IPS-15b (cell line): ENCODE measurements at regions not wholly inside any gene's neighbourhood (a gene's known extent, or its start where the extent isn't known, plus 50 kb on each side); places are given as distances from the start of the nearest gene placed in this dataset.

Experiments used
- H3K27me3 ChIP-seq: one replicate; pipeline ENCODE4 v1.6.1; 2013; ENCODE audit warnings: low read length; ENCODE audit not compliant: control insufficient read depth, insufficient read depth
- H3K36me3 ChIP-seq: one replicate; pipeline ENCODE4 v1.6.1; 2013; ENCODE audit warnings: low read length; ENCODE audit not compliant: control insufficient read depth, insufficient read depth
- H3K4me1 ChIP-seq: one replicate; pipeline ENCODE4 v1.6.1; 2013; ENCODE audit warnings: mild to moderate bottlenecking, low read length; ENCODE audit not compliant: control insufficient read depth, insufficient read depth
- H3K4me3 ChIP-seq: one replicate; pipeline ENCODE4 v1.5.1; 2013; ENCODE audit warnings: low read depth, low read length
- H3K9ac ChIP-seq: one replicate; pipeline ENCODE4 v1.6.1; 2013; ENCODE audit warnings: low read depth, mild to moderate bottlenecking, low read length
- H3K9me3 ChIP-seq: one replicate; pipeline ENCODE4 v1.6.1; 2013; ENCODE audit warnings: mild to moderate bottlenecking, low read length; ENCODE audit not compliant: control insufficient read depth, insufficient read depth

DNA sequence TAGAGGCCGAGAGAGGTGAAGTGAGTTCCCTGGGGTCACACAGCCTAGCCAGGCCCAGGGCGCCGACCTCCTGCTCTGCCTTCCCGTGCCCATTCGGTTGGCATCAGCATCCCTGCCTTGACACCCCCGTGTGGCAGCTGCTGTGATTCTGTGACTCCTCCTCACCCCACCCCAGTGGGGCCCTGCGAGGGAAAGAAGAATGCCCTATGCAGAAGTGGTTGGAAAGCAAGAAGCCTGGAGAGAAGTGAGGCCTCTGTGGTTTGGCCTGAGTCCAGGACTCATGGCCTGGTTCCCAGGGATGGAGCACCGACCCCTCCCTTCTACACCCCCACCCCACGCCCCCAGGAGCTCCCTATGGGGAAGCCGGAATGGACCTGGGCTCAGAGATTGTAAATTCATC lies 296.2 kb downstream of the SEC14L1 start:
- H3K36me3 ChIP-seq = peaks cover 4% of the 10 kb centered on the region
- peaks cover 7% of the 10 kb centered on the region for H3K4me1 ChIP-seq
- H3K4me3 ChIP-seq = no peak overlapping the region
- H3K27me3 ChIP-seq = no peaks in the 10 kb centered on the region
- no peak overlapping the region for H3K9ac ChIP-seq
- no peaks in the 10 kb centered on the region for H3K9me3 ChIP-seq

DNA sequence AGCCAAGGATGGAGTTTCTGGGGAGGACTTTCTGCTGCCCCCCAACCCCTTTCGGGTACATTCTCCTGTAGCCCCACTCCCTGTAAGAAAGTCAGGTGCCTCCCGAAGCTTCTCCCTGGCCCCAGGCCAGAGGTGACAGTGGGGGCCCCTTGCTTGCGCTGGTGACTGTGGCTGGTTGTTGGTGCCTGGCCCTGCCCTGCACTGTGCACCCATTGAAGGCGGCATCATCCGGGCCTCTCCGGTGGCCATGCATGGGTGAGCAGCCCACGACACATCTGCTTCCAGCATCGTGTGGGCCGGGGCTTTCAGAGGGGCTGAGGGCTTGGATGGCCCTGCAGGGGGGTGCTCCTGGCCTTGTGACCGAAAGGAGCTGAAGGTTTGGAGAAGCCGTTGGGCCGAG lies 297.0 kb downstream of the SEC14L1 start:
- Histone ChIP-seq H3K27me3 (no peaks in the 10 kb centered on the region), H3K9ac (no peak overlapping the region), H3K36me3 (peaks cover 4% of the 10 kb centered on the region), H3K4me1 (peaks cover 4% of the 10 kb centered on the region), H3K4me3 (no peak overlapping the region), H3K9me3 (no peaks in the 10 kb centered on the region)

DNA sequence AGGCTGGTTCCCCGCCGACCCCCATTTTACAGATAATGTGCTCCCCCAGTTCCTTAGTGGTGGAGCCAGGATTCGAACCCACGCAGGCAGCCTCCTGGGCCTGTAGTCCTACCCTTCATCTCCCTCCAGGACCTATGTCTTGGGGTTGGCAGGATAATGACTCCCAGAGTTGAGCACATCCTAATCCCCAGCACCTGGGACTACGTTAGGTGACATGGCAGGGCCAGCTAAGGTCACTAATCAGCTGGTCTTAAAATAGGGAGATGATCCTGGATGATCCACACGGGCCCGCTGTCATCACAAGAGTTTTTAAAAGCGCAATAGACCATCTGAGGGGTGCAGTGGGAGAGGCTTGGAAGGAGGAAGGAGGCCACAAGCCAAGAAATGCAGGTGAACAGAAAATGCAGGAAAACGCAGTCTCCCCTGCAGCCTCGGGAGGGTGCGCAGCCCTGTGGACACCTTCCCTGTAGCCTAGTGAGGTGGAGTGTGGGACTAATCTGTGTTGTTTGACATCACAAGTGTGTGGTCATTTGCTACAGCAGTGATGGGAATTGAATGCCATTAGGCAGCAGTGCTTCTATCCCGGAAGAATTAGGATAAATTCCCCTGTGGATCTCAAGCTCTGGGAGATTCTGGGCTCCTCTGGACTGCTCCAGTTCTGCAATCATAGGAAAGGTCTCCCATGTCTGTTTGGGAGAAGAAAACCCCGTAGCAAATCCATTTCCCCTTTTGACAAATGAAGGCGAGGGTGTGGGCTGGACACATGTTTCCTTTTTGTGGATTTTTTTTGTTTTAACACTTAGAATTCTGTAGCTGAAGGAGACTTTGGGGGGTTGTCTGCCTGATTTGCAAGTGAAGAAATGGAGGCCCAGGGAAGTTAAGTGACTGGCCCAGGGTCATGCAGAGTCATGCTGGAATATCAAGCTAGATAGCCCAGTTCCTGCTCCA lies 297.7 kb downstream of the SEC14L1 start:
- Histone ChIP-seq H3K4me1 (peaks cover 4% of the 10 kb centered on the region), H3K9ac (no peak overlapping the region), H3K4me3 (no peak overlapping the region), H3K36me3 (peaks cover 4% of the 10 kb centered on the region), H3K9me3 (no peaks in the 10 kb centered on the region), H3K27me3 (no peaks in the 10 kb centered on the region)

DNA sequence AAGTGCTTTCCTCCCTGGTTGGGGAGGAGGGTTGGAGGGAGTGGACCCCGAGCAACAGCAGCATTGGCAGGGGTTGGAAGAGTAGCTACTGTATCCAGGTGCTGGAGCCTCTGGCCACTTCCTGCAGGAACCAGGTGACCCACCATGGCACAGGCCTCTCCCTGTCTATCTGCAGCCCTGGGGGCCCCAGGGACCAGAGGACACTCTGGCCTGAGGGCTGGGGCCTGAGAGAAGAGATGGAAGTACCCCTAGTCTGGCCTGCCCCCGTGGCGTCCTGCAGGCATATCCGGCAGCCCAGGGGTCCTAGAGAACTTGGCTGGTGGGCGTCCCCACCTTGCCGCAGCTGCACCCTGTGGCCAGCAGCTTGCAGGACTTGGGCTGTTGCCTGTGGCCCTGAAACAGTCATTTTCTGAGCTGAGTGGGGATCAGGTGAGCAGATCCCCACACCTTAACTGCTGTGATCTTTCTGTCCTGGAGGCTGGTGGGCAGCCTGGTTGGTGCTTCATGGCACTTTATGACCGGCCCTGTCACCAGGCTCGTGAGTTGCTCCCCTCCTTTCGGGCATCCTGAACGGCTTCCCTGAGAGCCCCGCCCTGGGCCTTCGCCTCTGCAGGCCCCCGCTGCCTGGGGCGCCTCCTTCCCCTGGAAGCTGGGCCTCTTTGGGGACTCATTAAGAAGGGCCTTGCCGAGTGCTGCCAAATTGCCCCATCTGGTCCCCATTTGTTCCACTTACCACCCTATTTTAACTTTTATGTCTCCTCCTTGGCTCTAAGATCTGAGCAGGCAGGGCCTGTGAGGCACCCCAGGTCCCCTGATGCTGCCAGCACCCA lies 298.6 kb downstream of the SEC14L1 start:
- Histone ChIP-seq H3K27me3 (no peaks in the 10 kb centered on the region), H3K36me3 (peaks cover 4% of the 10 kb centered on the region), H3K4me3 (no peak overlapping the region), H3K9me3 (no peaks in the 10 kb centered on the region), H3K4me1 (peaks cover 4% of the 10 kb centered on the region), H3K9ac (no peak overlapping the region)

DNA sequence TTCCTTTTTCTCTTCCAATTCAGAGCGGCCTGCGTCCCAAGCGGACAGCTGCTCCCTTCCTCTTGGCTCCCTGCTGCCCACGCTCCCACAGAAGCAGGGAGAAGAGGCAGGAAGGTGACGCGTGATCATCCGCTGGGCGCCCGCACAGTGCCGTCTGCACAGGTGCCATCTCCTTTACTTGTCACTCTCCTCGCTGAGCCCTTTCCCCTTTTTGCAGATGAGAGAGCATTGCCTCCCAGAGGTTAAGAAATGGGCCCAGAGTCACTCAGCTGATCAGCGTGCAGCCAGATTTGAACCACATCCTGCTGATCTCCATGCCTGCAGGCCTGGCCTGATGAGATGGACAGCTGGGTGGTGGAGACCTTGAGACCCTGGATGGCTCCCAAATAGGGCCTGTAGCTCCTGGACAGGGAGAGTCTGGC lies 299.8 kb downstream of the SEC14L1 start:
- peaks cover 4% of the 10 kb centered on the region for H3K4me1 ChIP-seq

DNA sequence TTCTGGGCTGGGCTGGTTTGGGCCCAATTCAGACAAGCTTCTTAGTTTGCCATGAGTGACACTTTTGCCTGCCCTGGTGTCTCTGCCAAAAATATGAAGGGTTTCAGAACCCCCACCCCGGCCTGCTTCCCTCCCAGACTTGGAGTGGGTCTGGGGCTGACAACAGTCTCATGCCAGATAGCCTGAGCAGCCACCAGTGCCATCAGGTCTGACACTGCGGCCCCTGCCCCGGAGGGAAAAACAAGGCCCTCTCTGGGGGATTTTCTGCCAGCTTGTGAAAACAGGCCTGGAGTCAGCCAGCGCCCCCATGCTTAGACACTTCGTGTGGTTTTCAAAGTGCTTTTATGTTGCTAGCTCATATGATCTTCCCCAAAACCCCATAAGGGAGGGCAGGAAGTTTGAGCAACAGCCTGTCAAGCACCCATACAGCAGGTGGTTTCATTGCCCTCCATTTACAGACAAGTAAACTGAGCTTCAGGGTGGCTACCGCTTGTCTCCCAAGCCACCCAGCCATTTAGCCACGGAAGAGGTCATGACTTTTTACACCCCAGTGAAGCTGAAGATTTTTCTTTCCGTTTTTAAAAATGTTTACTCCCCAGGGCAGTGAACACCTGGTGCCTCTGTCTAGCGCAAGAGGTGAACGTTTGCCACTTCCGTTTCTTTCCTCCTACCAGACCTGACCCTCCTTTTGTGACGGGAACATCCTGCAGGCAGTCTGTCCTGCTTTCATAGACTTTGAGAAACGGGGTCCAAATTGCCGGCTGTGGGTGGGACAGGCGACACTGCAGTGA lies 300.6 kb downstream of the SEC14L1 start:
- Histone ChIP-seq H3K9me3 (no peaks in the 10 kb centered on the region), H3K4me3 (no peak overlapping the region), H3K27me3 (no peaks in the 10 kb centered on the region), H3K9ac (no peak overlapping the region), H3K4me1 (no peaks in the 10 kb centered on the region), H3K36me3 (peaks cover 7% of the 10 kb centered on the region)

More for the DNA sequence above, 299.8 kb downstream of the SEC14L1 start:
- Histone ChIP-seq H3K36me3 (peaks cover 7% of the 10 kb centered on the region), H3K4me3 (no peak overlapping the region), H3K9me3 (no peaks in the 10 kb centered on the region), H3K27me3 (no peaks in the 10 kb centered on the region), H3K9ac (no peak overlapping the region)

DNA sequence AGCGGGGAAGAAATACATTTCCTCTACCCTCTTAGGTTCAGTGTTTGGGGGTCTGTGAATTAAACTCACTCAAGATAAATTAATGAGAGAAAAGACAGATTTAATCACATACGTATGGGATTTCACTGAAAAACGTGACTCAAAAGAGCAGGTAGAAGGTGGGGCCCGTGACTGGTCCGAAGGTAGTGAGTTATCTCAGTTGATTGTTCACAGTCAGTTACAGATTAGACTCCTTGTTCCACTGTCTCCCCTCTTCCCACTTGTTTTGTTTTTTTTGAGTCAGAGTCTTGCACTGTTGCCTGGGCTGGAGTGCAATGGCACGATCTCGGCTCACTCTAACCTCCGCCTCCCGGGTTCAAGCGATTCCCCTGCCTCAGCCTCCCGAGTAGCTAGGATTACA lies 301.2 kb downstream of the SEC14L1 start:
- Histone ChIP-seq H3K4me3 (no peak overlapping the region), H3K9me3 (no peaks in the 10 kb centered on the region), H3K36me3 (peaks cover 7% of the 10 kb centered on the region), H3K27me3 (no peaks in the 10 kb centered on the region), H3K4me1 (no peaks in the 10 kb centered on the region), H3K9ac (no peak overlapping the region)

DNA sequence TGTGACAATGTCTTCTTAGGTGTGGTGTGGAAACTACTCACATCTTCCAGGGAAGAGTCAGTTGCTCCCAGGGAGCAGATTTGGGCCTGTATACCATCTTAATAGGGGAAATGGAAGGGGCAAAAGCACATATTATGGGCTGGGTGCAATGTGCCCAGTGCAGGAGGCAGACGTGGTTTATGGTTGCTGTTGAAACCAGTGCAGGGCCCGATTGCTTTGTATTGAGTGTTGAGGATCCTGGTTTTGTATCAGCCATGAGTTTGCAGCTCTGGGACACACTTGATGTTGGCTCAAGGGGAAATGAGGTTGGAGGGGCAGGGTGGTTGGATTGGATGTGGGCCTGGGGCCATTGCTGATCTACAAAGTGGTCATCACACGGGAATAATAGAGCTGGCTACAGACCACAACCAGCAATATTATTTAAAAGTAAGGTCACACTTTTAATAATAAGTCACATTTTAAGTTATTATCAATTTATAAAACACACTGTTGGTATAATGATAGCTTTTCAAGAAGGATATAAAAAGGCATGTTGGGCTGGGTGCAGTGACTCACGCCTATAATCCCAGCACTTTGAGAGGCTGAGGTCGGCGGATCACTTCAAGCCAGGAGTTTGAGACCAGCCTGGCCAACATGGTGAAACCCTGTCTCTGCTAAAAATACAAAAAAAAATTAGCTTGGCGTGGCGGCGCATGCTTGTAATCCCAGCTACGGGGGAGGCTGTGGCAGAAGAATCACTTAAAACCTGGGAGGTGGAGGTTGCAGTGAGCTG lies 302.4 kb downstream of the SEC14L1 start:
- Histone ChIP-seq H3K4me1 (no peaks in the 10 kb centered on the region), H3K9ac (no peak overlapping the region), H3K36me3 (peaks cover 3% of the 10 kb centered on the region), H3K27me3 (no peaks in the 10 kb centered on the region), H3K9me3 (no peaks in the 10 kb centered on the region), H3K4me3 (no peak overlapping the region)

DNA sequence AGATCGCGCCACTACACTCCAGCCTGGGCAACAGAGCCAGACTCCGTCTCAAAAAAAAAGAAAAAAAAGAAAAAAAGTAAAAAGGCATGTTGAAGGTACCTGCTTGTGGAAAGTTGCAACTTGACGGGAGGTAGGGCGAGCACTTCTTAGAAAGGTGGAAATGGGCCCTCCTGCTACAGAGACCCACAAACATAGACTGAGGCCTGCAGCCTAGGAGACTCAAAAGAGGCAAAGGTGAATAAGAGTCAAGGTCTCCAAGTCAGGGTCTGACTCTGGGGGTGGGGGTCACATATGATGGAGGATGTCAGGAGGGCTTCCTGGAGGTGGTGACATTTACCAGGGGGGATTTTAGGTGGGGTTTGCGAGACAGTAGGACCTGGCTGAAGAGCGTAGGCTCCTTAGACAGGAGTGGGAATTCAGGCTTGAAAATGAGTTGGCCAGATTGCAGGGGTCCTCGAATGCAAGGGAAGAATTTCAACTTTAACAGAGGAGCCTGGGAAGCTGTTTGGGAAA lies 303.0 kb downstream of the SEC14L1 start:
- Histone ChIP-seq H3K9me3 (no peaks in the 10 kb centered on the region), H3K27me3 (no peaks in the 10 kb centered on the region), H3K4me3 (no peak overlapping the region), H3K36me3 (peaks cover 2% of the 10 kb centered on the region), H3K9ac (no peak overlapping the region), H3K4me1 (no peaks in the 10 kb centered on the region)

DNA sequence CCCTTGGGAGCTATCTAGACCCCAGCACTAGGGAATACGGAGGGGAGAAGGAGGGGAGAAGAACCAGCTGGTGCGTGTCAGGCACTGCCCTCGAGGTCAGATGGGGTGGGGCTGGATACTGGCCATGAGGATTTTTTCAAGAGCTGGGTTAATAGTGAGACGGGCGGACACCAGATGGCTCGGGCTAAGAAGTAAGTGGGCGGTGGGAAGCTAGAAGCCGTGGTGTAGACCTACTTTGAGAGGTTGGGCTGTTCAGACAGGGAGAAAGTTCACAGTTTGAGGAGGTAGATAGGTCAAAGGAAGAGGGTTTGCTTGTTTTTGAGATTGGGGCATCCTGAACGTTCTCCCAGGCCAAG lies 303.8 kb downstream of the SEC14L1 start:
- Histone ChIP-seq H3K36me3 (peaks cover 2% of the 10 kb centered on the region), H3K4me3 (no peak overlapping the region), H3K9me3 (no peaks in the 10 kb centered on the region), H3K27me3 (no peaks in the 10 kb centered on the region), H3K9ac (no peak overlapping the region), H3K4me1 (no peaks in the 10 kb centered on the region)
